HG02642 (cell line): ENCODE measurements at regions not wholly inside any gene's neighbourhood (a gene's known extent, or its start where the extent isn't known, plus 50 kb on each side); places are given as distances from the start of the nearest gene placed in this dataset.

Experiments used
- ATAC-seq: cut with Tn5 transposase; IDR thresholded peaks from one replicate; pipeline ENCODE4 v1.9.1; 2021; ENCODE audit warnings: mild to moderate bottlenecking; ENCODE audit not compliant: unreplicated experiment, poor library complexity

DNA sequence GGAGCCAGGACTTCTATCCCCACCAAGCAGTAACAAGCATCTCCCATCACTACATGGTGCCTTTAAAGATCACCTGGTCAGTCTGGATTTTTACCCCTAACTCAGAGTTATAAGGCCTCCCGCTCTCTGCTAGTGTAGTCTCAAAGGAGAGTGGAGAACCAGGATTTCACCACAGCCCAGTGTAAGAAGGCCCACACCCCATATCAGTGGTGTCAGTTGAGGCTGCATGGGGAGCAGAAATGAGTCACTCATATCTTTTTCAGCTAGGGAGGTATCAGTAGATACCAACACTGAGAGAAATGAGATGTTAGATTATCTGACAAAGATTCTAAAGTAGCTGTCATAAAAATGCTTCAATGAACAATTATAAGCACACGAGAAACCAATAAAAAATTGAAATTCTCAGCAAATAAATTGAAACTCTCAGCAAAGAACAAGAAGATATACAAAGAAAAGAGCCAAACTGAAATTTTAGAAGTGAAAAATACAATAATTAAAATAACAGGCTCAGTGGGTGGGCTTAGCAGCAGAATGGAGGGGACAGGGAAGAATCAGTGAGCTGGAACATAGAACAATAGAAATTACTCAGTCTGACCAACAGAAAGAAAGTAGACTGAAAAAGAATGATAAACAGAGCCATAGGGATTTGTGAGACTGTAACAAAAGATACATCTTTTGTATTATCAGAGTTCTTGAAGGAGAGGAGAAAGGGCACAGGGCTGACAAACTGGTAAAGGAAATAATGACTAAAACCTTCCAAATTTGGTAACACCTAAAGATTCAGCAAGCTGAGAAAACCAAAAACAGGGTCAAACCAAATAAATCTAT is 257.7 kb downstream of the ANAPC1 start:
- ATAC-seq: no peak

GRCh38 chr2:111626865-111627163 is 257.2 kb downstream of the ANAPC1 start:
- ATAC-seq: no peak

GRCh38 chr2:111627256-111627655 is 256.7 kb downstream of the ANAPC1 start:
- no peak for ATAC-seq

- ATAC-seq: no peak
Observed at GRCh38 chr2:111628221-111628620, 255.8 kb downstream of the ANAPC1 start.

DNA sequence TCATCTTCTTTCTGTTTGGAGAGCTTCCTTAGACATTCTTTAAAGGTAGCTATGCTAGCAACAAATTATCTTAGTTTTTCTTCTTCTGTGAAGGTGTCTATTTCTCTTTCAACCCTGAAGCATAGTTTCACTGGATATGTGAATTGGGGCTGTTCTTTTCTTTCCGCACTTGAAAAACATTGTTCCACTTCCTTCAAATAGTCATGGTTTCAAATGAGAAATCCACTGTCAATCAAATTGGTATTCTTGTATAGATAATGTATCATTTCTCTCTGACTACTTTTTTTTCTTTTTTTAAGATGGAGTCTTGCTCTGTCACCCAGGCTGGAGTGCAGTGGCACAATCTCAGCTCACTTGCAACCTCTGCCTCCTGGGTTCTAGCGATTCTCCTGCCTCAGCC is 254.0 kb downstream of the ANAPC1 start:
- no peak for ATAC-seq

- ATAC-seq: no peak
Observed at GRCh38 chr2:111632661-111633060, 251.3 kb downstream of the ANAPC1 start.

GRCh38 chr2:111633189-111633588 is 250.8 kb downstream of the ANAPC1 start:
- ATAC-seq: no peak

DNA sequence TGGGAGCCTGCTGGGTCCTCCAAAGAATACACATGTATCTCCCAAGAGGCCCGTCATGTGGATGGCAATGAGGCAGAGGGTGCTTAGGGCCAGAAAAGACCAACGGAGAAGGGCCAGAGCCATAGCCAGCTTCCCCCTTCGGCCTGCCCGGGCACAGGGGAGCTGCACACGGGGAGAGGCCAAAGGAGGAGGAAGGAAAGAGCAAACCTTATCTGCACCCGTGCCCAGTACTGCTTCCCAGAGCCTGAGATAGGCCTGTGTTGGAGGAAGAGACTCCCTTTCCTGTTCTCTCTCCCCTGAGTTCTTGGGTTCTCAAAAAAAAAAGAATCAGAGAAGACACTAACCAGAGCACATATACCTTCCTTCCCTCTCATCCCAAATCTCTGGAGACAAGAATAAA is 250.3 kb downstream of the ANAPC1 start:
- no peak for ATAC-seq

DNA sequence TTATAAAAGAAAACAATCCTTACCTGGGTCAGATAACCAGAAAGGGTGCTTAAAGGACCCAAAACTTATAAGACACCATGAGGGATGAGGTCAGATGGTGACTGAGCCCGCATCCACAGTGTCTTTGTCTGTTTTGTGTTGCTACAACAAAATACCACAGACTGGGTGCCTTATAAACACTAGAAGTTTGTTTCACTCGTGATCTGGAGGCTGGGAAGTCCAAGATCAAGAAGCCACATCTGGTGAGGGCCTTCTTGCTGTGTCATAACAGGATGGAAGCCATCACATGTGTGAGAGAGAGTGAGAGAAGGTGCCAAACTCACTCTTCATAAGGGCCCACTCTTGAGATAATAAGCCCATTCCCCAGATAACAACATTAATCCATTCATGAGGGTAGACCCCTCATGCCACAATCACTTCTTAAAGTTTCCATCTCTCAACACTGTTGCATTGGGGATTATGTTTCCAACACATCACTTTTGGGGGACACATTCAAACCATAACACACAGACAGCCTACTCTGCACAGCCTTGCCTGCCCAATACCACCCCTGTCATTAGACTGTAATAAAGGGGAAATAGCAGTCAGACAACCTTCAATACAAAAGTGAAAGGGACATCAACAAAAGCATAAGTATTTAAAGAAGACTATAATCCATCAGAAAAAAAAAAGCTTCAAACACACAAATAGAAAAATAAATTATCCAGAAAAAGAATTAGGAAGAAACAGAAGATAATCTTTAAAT is 249.8 kb downstream of the ANAPC1 start:
- no peak for ATAC-seq

GRCh38 chr2:111634995-111635538 is 248.9 kb downstream of the ANAPC1 start:
- ATAC-seq: no peak

- no peak for ATAC-seq
Observed at GRCh38 chr2:111636905-111637304, 247.1 kb downstream of the ANAPC1 start.

GRCh38 chr2:111638274-111638877 is 245.6 kb downstream of the ANAPC1 start:
- no peak for ATAC-seq

DNA sequence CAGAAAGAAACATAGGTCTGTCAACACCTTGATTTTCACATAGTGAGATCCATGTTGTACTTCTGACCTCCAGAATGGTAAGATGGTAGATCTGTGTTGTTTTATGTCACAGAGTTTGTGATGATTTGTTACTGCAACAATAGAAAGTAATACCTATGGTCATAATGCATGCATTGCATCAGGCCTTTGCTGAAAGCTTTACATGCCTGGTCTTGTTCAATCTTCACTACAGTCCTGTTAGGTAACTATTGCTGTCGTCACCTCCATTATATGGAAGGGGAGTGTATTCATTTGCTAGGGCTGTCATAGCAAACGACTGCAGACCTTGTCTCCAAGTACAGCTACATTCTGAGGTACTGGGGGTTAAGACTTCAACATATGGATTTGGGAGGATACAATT is 243.5 kb downstream of the ANAPC1 start:
- no peak for ATAC-seq

GRCh38 chr2:111642586-111643327 is 241.2 kb downstream of the ANAPC1 start:
- no peak for ATAC-seq

DNA sequence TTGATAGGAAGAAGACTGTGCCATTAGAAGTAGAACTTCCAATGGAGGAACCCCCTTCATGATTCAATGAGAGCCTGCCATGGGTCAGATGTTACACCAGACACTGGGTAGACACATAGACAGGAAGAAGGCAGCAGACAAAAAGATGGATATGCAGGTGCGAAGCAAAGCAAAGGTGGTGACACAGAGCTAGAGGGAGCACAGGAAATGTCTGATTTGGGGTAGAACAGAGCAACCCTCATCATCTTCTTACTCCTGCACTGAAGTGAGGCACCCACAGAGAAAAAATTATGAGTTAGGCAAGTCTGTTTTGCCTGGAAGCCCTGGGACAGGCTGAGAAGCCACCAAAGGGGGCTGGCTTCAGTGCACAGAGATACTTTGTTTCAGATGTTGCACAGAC is 240.2 kb downstream of the ANAPC1 start:
- no peak for ATAC-seq

- no peak for ATAC-seq
Observed at GRCh38 chr2:111647359-111647758, 236.6 kb downstream of the ANAPC1 start.

DNA sequence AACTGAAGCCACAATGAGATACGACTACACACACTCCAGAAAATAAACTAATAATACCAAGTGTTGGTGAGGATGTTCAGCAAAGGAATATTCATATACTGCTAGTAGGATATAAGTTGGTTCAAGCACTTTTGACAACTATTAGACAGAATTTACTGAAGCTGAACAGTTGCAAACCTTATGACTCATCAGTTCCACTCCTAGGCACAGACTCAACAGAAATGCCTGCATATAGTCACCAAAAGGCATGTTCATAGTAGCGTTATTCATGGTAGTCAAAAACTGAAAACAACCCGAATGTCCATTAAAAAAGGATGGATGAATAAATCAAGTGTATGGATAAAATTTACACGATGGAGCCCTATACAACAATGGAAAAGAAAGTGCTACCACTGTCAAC is 232.0 kb downstream of the ANAPC1 start:
- ATAC-seq: no peak

- no peak for ATAC-seq
Observed at GRCh38 chr2:111652681-111653080, 231.3 kb downstream of the ANAPC1 start.

- ATAC-seq: no peak
Observed at GRCh38 chr2:111653103-111653624, 230.8 kb downstream of the ANAPC1 start.

GRCh38 chr2:111653913-111654312 is 230.1 kb downstream of the ANAPC1 start:
- ATAC-seq: no peak
